HG02623 (cell line): ENCODE measurements at regions not wholly inside any gene's neighbourhood (a gene's known extent, or its start where the extent isn't known, plus 50 kb on each side); places are given as distances from the start of the nearest gene placed in this dataset.

Source experiments
- ATAC-seq: cut with Tn5 transposase; IDR thresholded peaks from one replicate; pipeline ENCODE4 v1.9.1; 2021; ENCODE audit warnings: moderate library complexity; ENCODE audit not compliant: unreplicated experiment

- no peak for ATAC-seq
Measured at GRCh38 chr4:108342325-108342970, 173.7 kb upstream of the LEF1 start.

GRCh38 chr4:108337923-108338322 is 169.2 kb upstream of the LEF1 start:
- no peak for ATAC-seq

GRCh38 chr4:108336076-108336475 is 167.3 kb upstream of the LEF1 start:
- no peak for ATAC-seq

GRCh38 chr4:108335081-108335480 is 166.3 kb upstream of the LEF1 start:
- no peak for ATAC-seq

- ATAC-seq, result no peak
Measured at GRCh38 chr4:108334031-108334430, 165.3 kb upstream of the LEF1 start.

- ATAC-seq, result no peak
Measured at GRCh38 chr4:108333353-108333942, 164.7 kb upstream of the LEF1 start.

GRCh38 chr4:108331905-108332632 is 163.3 kb upstream of the LEF1 start:
- ATAC-seq, result no peak

- no peak for ATAC-seq
Measured at GRCh38 chr4:108328383-108328732, 159.6 kb upstream of the LEF1 start.

GRCh38 chr4:108327642-108328382 is 159.1 kb upstream of the LEF1 start:
- no peak for ATAC-seq

GRCh38 chr4:108325561-108325960 is 156.8 kb upstream of the LEF1 start:
- no peak for ATAC-seq

GRCh38 chr4:108324450-108324849 is 155.7 kb upstream of the LEF1 start:
- ATAC-seq, result no peak

- no peak for ATAC-seq
Measured at GRCh38 chr4:108322497-108322896, 153.8 kb upstream of the LEF1 start.

- no peak for ATAC-seq
Measured at GRCh38 chr4:108320061-108320460, 151.3 kb upstream of the LEF1 start.

- no peak for ATAC-seq
Measured at GRCh38 chr4:108317377-108317776, 148.6 kb upstream of the LEF1 start.

- ATAC-seq, result no peak
Measured at GRCh38 chr4:108315694-108316093, 147.0 kb upstream of the LEF1 start.

GRCh38 chr4:108314900-108315589 is 146.3 kb upstream of the LEF1 start:
- no peak for ATAC-seq

- no peak for ATAC-seq
Measured at GRCh38 chr4:108313546-108314339, 145.0 kb upstream of the LEF1 start.

- ATAC-seq, result no peak
Measured at GRCh38 chr4:108311313-108311712, 142.6 kb upstream of the LEF1 start.

- ATAC-seq, result no peak
Measured at GRCh38 chr4:108303488-108304177, 134.9 kb upstream of the LEF1 start.
